HG03135 (cell line): ENCODE measurements at regions not wholly inside any gene's neighbourhood (a gene's known extent, or its start where the extent isn't known, plus 50 kb on each side); places are given as distances from the start of the nearest gene placed in this dataset.

ENCODE experiments used
- ATAC-seq: cut with Tn5 transposase; IDR thresholded peaks from one replicate; pipeline ENCODE4 v1.9.1; 2021; ENCODE audit warnings: mild to moderate bottlenecking, moderate library complexity; ENCODE audit not compliant: unreplicated experiment

GRCh38 chr12:13769966-13770365, 211.4 kb downstream of the GRIN2B start:
- ATAC-seq, result no peak

DNA sequence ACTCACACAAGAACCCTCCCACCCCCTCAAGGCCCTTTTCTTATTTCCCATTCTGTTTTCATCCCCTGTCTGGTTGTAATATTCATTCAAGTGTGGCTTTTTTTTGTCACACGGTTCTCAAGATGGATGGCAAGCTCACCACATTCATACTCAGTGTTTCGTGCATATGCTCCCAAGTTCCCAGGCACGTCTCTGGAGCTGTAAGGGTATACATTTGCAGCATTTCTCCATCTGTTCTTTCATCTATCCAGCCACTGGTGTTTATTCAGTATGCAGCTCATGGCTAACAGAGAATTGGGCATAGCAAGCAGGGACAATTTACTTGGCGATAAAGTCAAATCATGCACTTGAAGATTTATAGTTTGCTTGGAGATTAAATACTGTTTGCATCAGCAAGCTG, 212.1 kb downstream of the GRIN2B start:
- no peak for ATAC-seq

GRCh38 chr12:13764748-13765147, 216.7 kb downstream of the GRIN2B start:
- no peak for ATAC-seq

- ATAC-seq, result no peak
These were observed 232.0 kb downstream of the GRIN2B start for GRCh38 chr12:13749389-13749788.

DNA sequence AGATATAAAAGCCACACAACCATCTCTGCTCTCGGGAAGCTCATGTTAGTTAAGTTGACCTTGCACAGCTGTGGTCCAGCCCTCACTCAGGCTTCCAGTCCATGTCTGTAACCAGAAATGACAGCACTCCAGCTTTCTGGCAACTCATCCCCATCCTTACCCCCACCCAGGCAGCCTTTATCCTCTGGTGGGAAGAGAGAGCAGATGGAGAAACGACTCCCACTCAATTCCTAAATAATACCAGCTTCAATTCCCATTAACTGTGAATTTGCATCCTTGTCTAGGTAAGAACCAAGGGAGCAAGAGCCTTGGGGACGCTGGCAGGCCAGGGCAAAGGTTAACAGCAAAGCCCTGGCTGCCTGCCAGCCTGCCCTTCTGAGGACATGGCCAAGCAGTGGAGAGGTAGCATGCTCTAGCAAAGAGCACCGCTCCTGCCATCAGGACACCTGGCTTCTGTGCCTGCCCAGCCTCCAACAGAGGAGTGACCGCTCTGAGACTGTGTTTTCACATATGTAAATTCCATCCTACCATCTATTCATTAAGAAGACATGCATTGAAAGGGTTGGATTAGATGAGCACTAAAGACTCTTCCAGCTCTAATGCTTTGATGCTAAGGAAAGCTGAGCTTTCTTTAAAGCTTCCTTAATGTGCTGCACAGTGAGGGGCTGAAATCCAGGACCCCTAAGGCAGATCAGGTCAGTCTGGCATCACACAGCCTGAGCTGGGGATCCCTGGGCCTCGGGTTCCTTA, 236.1 kb downstream of the GRIN2B start:
- ATAC-seq, result no peak

- ATAC-seq, result no peak
These were observed 236.8 kb downstream of the GRIN2B start for GRCh38 chr12:13744561-13744960.

DNA sequence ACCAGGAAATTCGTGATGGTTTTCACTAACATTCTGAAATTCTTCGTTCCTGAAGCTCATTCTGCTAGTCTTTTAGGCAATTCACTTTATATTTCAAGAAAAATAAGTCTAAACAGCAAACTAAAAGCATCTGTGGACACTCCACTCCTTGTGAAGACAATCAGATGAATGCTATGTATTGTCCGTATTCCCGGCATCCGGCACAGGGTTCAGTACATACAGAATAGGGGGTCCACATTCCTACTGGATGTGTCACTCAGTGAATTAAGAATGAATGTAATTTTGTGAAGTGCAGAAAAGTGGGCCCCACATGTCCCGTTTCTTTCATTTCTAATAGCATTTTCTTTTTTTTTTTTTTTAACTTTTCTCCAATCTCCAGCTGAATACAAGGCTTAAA, 241.3 kb downstream of the GRIN2B start:
- no peak for ATAC-seq

DNA sequence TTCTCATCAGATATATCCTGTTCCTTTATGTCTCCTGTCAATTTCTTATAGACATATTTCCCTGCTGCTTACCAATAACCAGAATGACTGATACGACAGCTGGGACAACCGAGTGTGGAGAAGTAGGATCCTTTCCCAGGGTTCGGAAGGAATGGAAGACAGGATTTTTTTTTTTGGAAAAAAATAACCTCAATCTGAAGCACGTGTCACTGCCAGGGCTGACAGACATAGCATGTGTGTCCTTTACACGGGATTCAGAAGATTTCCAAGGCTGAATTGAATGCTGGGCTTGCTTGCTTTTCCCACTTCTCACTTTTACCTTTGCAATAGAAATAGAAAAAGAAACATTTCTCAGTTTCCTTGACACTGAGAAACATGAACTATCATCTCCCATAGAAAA, 245.7 kb downstream of the GRIN2B start:
- no peak for ATAC-seq

DNA sequence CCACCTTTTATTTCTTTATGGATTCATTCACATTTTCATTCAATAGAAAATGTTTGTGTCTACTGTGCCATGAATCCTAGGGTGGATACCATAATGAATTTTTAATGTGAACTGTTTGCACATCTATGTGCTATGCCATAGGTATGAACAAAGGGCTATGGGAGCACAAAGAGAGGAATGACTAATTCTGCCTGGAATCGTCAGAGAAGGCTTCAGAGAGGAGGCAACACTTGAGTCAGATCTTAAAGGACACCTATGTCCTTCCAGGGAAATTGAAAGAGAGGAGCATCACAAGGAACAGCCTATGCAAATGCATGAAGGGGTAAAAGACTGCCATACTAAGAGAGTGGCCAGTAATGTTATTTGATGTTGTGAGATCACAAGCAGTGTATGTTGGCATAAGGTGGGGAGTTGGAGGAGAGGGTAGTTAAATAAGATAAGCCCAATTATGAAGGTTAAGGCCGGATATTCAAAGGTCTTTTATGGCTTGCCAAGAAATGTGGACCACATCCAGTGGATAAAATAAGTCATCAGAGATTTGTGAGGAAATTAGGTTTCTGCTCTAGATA, 246.7 kb downstream of the GRIN2B start:
- ATAC-seq, result no peak

DNA sequence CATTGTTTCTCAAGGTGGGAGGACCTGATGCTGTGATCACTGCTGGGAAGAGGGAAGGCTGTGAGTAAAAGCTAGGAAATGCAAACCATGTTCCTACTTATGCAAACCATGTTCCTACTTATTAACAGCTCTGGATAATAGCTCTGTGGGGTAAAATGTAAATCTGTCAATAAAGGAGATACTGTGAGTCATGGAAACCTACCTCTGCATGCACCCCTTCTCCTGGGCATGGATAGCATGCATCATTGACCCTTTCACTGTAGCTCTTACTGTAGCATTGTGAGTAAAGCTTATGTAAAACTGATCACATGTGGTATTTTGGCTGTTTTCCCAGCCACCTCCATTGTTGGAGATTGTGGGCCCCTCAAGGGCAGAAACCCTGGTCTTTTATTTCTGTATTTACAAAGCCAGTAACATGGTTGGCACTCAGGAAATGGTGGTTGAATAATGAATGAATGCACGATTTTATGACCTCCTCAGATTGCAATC, 253.7 kb downstream of the GRIN2B start:
- ATAC-seq, result no peak

GRCh38 chr12:13725049-13725448, 256.4 kb downstream of the GRIN2B start:
- ATAC-seq, result no peak

- ATAC-seq, result no peak
These were observed 257.3 kb downstream of the GRIN2B start for GRCh38 chr12:13724136-13724535.

GRCh38 chr12:13719986-13720385, 261.4 kb downstream of the GRIN2B start:
- ATAC-seq, result no peak

GRCh38 chr12:13718271-13718670, 263.1 kb downstream of the GRIN2B start:
- no peak for ATAC-seq

- ATAC-seq, result no peak
These were observed 265.3 kb downstream of the GRIN2B start for GRCh38 chr12:13716119-13716518.

- ATAC-seq, result no peak
These were observed 267.6 kb downstream of the GRIN2B start for GRCh38 chr12:13713556-13714410.

DNA sequence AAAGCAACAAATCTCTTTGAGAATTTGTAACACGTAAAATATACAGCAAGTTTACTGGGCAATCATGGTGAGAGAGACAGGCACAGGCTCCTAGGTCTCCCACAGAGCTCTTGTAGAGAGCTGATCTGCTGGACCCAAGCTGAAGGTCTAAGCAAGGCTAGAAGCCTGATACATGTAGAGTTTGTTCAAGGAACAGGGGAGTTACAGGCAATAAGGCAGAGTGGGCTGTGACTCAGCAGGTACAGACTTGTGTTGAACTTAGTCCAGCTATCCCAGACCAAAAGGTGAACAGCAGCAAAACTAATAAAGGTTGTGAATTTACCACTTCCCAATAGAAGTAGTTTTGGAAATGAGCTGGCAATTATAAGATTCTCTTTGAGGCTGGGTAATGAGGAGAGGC, 273.6 kb downstream of the GRIN2B start:
- no peak for ATAC-seq

DNA sequence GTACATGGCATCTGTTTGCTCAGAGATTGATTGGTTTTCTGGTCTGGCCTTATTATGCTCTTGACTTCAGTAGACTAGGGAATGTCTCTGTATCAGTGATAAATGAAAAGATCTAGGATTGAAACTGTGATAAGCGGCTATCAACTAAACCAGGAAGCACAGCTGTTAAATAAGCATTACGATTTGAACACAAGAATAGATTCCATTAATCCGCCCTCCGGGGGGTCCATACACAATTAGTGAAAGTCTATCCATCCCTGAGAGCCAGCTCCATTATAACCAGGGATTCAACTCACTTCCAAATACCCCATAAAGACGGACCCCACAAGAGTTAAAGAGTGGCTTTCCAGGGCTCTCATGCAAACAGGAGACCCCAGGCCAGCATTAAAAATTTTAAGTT, 279.0 kb downstream of the GRIN2B start:
- no peak for ATAC-seq

- ATAC-seq, result no peak
These were observed 279.9 kb downstream of the GRIN2B start for GRCh38 chr12:13701502-13701901.

DNA sequence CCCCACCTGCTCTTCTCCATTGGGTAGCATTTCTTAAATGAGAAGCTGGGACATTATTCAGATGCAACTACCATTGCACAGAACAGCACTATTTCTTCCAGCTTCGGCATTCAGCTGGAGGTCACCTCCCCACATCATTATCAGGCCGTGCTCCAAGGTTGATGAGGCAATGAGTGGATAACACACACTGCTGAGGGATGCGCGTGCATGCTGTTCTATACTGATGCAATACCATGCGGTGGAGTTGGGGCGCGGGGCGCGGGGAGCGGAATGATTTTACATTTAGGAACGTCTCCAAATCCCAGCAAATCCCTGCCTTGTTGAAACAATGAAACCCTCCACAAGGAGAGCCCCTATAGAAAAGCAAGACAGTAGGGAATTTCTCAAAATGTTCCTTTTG, 283.4 kb downstream of the GRIN2B start:
- ATAC-seq, result no peak

DNA sequence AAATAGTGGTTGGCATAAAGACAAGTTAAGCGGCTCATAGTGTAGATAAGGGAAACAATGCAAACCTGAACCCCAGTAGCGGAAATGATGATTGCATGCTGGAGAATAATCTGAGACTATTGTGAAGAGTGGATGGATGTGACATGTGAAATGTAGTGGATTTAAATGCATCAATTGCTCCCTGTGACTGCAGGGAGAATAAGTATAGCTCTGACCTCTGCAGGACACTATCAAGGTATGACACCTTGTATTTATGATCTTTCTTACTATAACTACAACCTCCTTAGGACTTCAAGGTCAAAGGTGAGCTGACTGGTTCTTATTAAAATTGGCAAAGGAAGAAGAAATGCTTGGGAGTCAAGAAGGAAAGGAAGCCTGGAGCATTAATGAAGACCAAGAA, 285.6 kb downstream of the GRIN2B start:
- no peak for ATAC-seq

- ATAC-seq, result no peak
These were observed 289.1 kb downstream of the GRIN2B start for GRCh38 chr12:13692332-13692731.
